Stomach (tissue), 4 donors: ENCODE measurements at regions not wholly inside any gene's neighbourhood (a gene's known extent, or its start where the extent isn't known, plus 50 kb on each side); places are given as distances from the start of the nearest gene placed in this dataset.

Experiments used
- CTCF ChIP-seq, 7 experiments: fragments of 450-650 bp in 4 of 7; fragments of 200-600 bp in 3 of 7; sonication (generic) in 3 of 7; IDR thresholded peaks; one replicate each; pipeline ENCODE4 v1.5.1; 2016 to 2019; ENCODE audit warnings: antibody characterized with exemption in 7 of 7, control low read depth in 2 of 7, mild to moderate bottlenecking in 1 of 7
- EP300 ChIP-seq: sonication (generic); formaldehyde crosslinking; IDR thresholded peaks from one replicate; pipeline ENCODE4 v1.6.1; 2017; ENCODE audit warnings: antibody characterized with exemption
- POLR2A ChIP-seq, 4 donors: fragments of 450-650 bp; IDR thresholded peaks; one replicate each; pipeline ENCODE4 v1.6.1; 2016; ENCODE audit warnings: antibody characterized with exemption in 4 of 4, control low read depth in 2 of 4, mild to moderate bottlenecking in 1 of 4, moderate library complexity in 1 of 4

GRCh38 chr13:78852709-78853108, 193.8 kb upstream of the OBI1 start:
- no peak for TF ChIP-seq POLR2A (IDR thresholded peaks at IDR 0.05)
- TF ChIP-seq CTCF (IDR thresholded peaks at IDR 0.05): no peak
- no peak for TF ChIP-seq EP300
